RWPE2 (cell line): ENCODE measurements at regions not wholly inside any gene's neighbourhood (a gene's known extent, or its start where the extent isn't known, plus 50 kb on each side); places are given as distances from the start of the nearest gene placed in this dataset.
"Not testable (repeated sequence)": the region's sequence is repeated elsewhere in the genome, so short reads cannot be mapped to it uniquely, and the experiment has no call there.

Experiments used
- ATAC-seq: fragments of 200-7000 bp; cut with Tn5 transposase; 3 replicates; pipeline ENCODE4 v1.9.1; 2021; ENCODE audit warnings: low read depth
- DNase-seq: peaks from one replicate; pipeline ENCODE4 v3.0.0-alpha.2; 2020; ENCODE audit warnings: low spot score
- H3K27ac ChIP-seq: fragments of 450-650 bp; 2 replicates; pipeline ENCODE4 v1.5.1; 2017; ENCODE audit warnings: mild to moderate bottlenecking; ENCODE audit not compliant: poor library complexity, severe bottlenecking
- H3K27me3 ChIP-seq: fragments of 250-450 bp; sonication (Bioruptor Pico); 2 replicates; pipeline ENCODE4 v1.5.1; 2021; ENCODE audit warnings: mild to moderate bottlenecking, moderate library complexity; ENCODE audit not compliant: insufficient read depth, poor library complexity, severe bottlenecking
- H3K36me3 ChIP-seq: fragments of 250-450 bp; sonication (Bioruptor Pico); 2 replicates; pipeline ENCODE4 v1.5.1; 2020; ENCODE audit warnings: low read depth, mild to moderate bottlenecking, moderate library complexity
- H3K4me1 ChIP-seq: fragments of 250-450 bp; sonication (Bioruptor Pico); 2 replicates; pipeline ENCODE4 v1.5.1; 2021; ENCODE audit warnings: mild to moderate bottlenecking, moderate library complexity; ENCODE audit not compliant: insufficient read depth, poor library complexity, severe bottlenecking
- H3K4me3 ChIP-seq: fragments of 250-450 bp; sonication (Bioruptor Pico); 2 replicates; pipeline ENCODE4 v1.5.1; 2021; ENCODE audit warnings: mild to moderate bottlenecking, moderate library complexity; ENCODE audit not compliant: severe bottlenecking
- H3K9me3 ChIP-seq: fragments of 250-450 bp; sonication (Bioruptor Pico); 2 replicates; pipeline ENCODE4 v1.5.1; 2021; ENCODE audit warnings: mild to moderate bottlenecking, moderate library complexity; ENCODE audit not compliant: severe bottlenecking
- CTCF ChIP-seq: fragments of 450-650 bp; IDR thresholded peaks from one replicate; pipeline ENCODE4 v1.5.1; 2017; ENCODE audit warnings: mild to moderate bottlenecking, moderate library complexity; ENCODE audit not compliant: poor library complexity, severe bottlenecking

GRCh38 chr1:164443836-164444235 is 115.1 kb upstream of the PBX1 start:
- no peaks in the 10 kb centered on the region for H3K9me3 ChIP-seq
- no peaks in the 10 kb centered on the region for H3K27me3 ChIP-seq
- ATAC-seq (no peak), DNase-seq (no peak)
- TF ChIP-seq CTCF, result no peak
- H3K4me3 ChIP-seq, result no peak overlapping the region
- H3K36me3 ChIP-seq, result no peaks in the 10 kb centered on the region
- no peak overlapping the region for H3K27ac ChIP-seq
- H3K4me1 ChIP-seq, result no peaks in the 10 kb centered on the region

- no peak for DNase-seq
- Histone ChIP-seq H3K4me1 (no peaks in the 10 kb centered on the region), H3K27me3 (no peaks in the 10 kb centered on the region), H3K9me3 (no peaks in the 10 kb centered on the region), H3K4me3 (no peak overlapping the region), H3K36me3 (no peaks in the 10 kb centered on the region), H3K27ac (no peak overlapping the region)
- TF ChIP-seq CTCF, result no peak
- no peak for ATAC-seq
These were observed 113.0 kb upstream of the PBX1 start for GRCh38 chr1:164446020-164446419.

- no peaks in the 10 kb centered on the region for H3K4me1 ChIP-seq
- no peaks in the 10 kb centered on the region for H3K27me3 ChIP-seq
- DNase-seq, result no peak
- H3K27ac ChIP-seq, result no peak overlapping the region
- no peaks in the 10 kb centered on the region for H3K36me3 ChIP-seq
- H3K9me3 ChIP-seq, result no peaks in the 10 kb centered on the region
- no peak overlapping the region for H3K4me3 ChIP-seq
- no peak for ATAC-seq
- TF ChIP-seq CTCF, result no peak
These were observed 106.4 kb upstream of the PBX1 start for GRCh38 chr1:164452549-164452948.

GRCh38 chr1:164456272-164456671 is 102.7 kb upstream of the PBX1 start:
- TF ChIP-seq CTCF, result no peak
- Histone ChIP-seq H3K4me1 (no peaks in the 10 kb centered on the region), H3K27me3 (no peaks in the 10 kb centered on the region), H3K27ac (no peak overlapping the region), H3K9me3 (no peaks in the 10 kb centered on the region), H3K4me3 (no peak overlapping the region), H3K36me3 (no peaks in the 10 kb centered on the region)
- ATAC-seq, result no peak
- no peak for DNase-seq

- H3K27ac ChIP-seq, H3K4me3 ChIP-seq, ATAC-seq, DNase-seq, H3K27me3 ChIP-seq, H3K4me1 ChIP-seq, H3K36me3 ChIP-seq, H3K9me3 ChIP-seq: not testable (repeated sequence)
These were observed 99.8 kb upstream of the PBX1 start for GRCh38 chr1:164459176-164459575.
